ENCODE measurements at regions not wholly inside any gene's neighbourhood (a gene's known extent, or its start where the extent isn't known, plus 50 kb on each side); places are given as distances from the start of the nearest gene placed in this dataset.
"Not testable (repeated sequence)": the region's sequence is repeated elsewhere in the genome, so short reads cannot be mapped to it uniquely, and the experiment has no call there.

GRCh38 chr20:11513241-11513745 is 404.4 kb upstream of the BTBD3 start:
- not testable (repeated sequence) for TF ChIP-seq CTCF, EZH2 (IDR thresholded peaks at IDR 0.05)
